ENCODE measurements at regions not wholly inside any gene's neighbourhood (a gene's known extent, or its start where the extent isn't known, plus 50 kb on each side); places are given as distances from the start of the nearest gene placed in this dataset.

- no peak for TF ChIP-seq CTCF (IDR thresholded peaks at IDR 0.05; ENCODE audit: low read depth, low read length)
- H3K27me3 ChIP-seq = no peaks in the 10 kb centered on the region
- no peak overlapping the region for H3K4me3 ChIP-seq (ENCODE audit: low read depth, low read length)
- no peaks in the 10 kb centered on the region for H3K9me3 ChIP-seq
- no peaks in the 10 kb centered on the region for H3K36me3 ChIP-seq
- H3K4me1 ChIP-seq = no peaks in the 10 kb centered on the region
- DNase-seq = no peak
Observed at GRCh38 chr14:59037086-59037485, 151.4 kb upstream of the DAAM1 start.

- Histone ChIP-seq H3K27me3 (no peaks in the 10 kb centered on the region), H3K4me1 (no peaks in the 10 kb centered on the region), H3K36me3 (no peaks in the 10 kb centered on the region), H3K4me3 (ENCODE audit: low read depth, low read length) (no peak overlapping the region), H3K9me3 (no peaks in the 10 kb centered on the region)
- no peak for TF ChIP-seq CTCF (IDR thresholded peaks at IDR 0.05; ENCODE audit: low read depth, low read length)
- DNase-seq = no peak
Observed at GRCh38 chr14:59037620-59038019, 150.8 kb upstream of the DAAM1 start.

- Histone ChIP-seq H3K27me3 (no peaks in the 10 kb centered on the region), H3K4me3 (ENCODE audit: low read depth, low read length) (no peak overlapping the region), H3K4me1 (no peaks in the 10 kb centered on the region), H3K36me3 (no peaks in the 10 kb centered on the region), H3K9me3 (no peaks in the 10 kb centered on the region)
- no peak for DNase-seq
- TF ChIP-seq CTCF (IDR thresholded peaks at IDR 0.05; ENCODE audit: low read depth, low read length) = no peak
Observed at GRCh38 chr14:59038746-59039145, 149.7 kb upstream of the DAAM1 start.

- H3K9me3 ChIP-seq = no peaks in the 10 kb centered on the region
- H3K4me1 ChIP-seq = no peaks in the 10 kb centered on the region
- DNase-seq = no peak
- TF ChIP-seq CTCF (IDR thresholded peaks at IDR 0.05; ENCODE audit: low read depth, low read length) = no peak
- H3K27me3 ChIP-seq = no peaks in the 10 kb centered on the region
- H3K4me3 ChIP-seq (ENCODE audit: low read depth, low read length) = no peak overlapping the region
- no peaks in the 10 kb centered on the region for H3K36me3 ChIP-seq
Observed at GRCh38 chr14:59041308-59041707, 147.2 kb upstream of the DAAM1 start.

GRCh38 chr14:59044707-59045106 is 143.8 kb upstream of the DAAM1 start:
- no peak for TF ChIP-seq CTCF (IDR thresholded peaks at IDR 0.05; ENCODE audit: low read depth, low read length)
- no peaks in the 10 kb centered on the region for H3K36me3 ChIP-seq
- peaks cover 4% of the 10 kb centered on the region; the same call in 1 of the 2 replicates for H3K27me3 ChIP-seq
- no peaks in the 10 kb centered on the region for H3K4me1 ChIP-seq
- no peaks in the 10 kb centered on the region for H3K9me3 ChIP-seq
- DNase-seq = peak; percentile 15
- H3K4me3 ChIP-seq (ENCODE audit: low read depth, low read length) = no peak overlapping the region

GRCh38 chr14:59046746-59047145 is 141.7 kb upstream of the DAAM1 start:
- TF ChIP-seq CTCF (IDR thresholded peaks at IDR 0.05; ENCODE audit: low read depth, low read length) = no peak
- no peaks in the 10 kb centered on the region for H3K4me1 ChIP-seq
- H3K9me3 ChIP-seq = no peaks in the 10 kb centered on the region
- peaks cover 4% of the 10 kb centered on the region; the same call in 1 of the 2 replicates for H3K27me3 ChIP-seq
- no peak overlapping the region for H3K4me3 ChIP-seq (ENCODE audit: low read depth, low read length)
- no peaks in the 10 kb centered on the region for H3K36me3 ChIP-seq
- no peak for DNase-seq
